ENCODE measurements at regions not wholly inside any gene's neighbourhood (a gene's known extent, or its start where the extent isn't known, plus 50 kb on each side); places are given as distances from the start of the nearest gene placed in this dataset.

- TF ChIP-seq CTCF (IDR thresholded peaks at IDR 0.05; ENCODE audit: low read depth, low read length) (no peak), POLR2A (IDR thresholded peaks at IDR 0.05; ENCODE audit: extremely low read depth, insufficient read length) (no peak), MAX (IDR thresholded peaks at IDR 0.05; ENCODE audit: low read depth, low read length) (no peak), MYC (IDR thresholded peaks at IDR 0.05; ENCODE audit: low read depth, low read length) (no peak)
These were observed 91.6 kb downstream of the SCN11A start for GRCh38 chr3:38960042-38960622.
